Activated CD4-positive, alpha-beta T cell treated with anti-CD3 and anti-CD28 coated beads, Interleukin-2, amount 10 ng/mL, durations not matched to agents 24 days and 14 days (primary cell): ENCODE measurements at regions not wholly inside any gene's neighbourhood (a gene's known extent, or its start where the extent isn't known, plus 50 kb on each side); places are given as distances from the start of the nearest gene placed in this dataset.
"Not testable (repeated sequence)": the region's sequence is repeated elsewhere in the genome, so short reads cannot be mapped to it uniquely, and the experiment has no call there.

Experiments used
- DNase-seq: peaks from one replicate; pipeline ENCODE4 v3.0.0; 2022
- H3K27ac Mint-ChIP-seq: one replicate; pipeline ENCODE4 v1.8.0; 2022; ENCODE audit warnings: mild to moderate bottlenecking, mixed read lengths
- H3K27me3 Mint-ChIP-seq: one replicate; pipeline ENCODE4 v1.8.0; 2022; ENCODE audit warnings: mixed read lengths
- H3K36me3 Mint-ChIP-seq: one replicate; pipeline ENCODE4 v1.8.0; 2022; ENCODE audit warnings: low read depth, mild to moderate bottlenecking, mixed read lengths
- H3K4me1 Mint-ChIP-seq: one replicate; pipeline ENCODE4 v1.8.0; 2021; ENCODE audit warnings: mixed read lengths
- H3K4me3 Mint-ChIP-seq: one replicate; pipeline ENCODE4 v1.8.0; 2022; ENCODE audit warnings: mild to moderate bottlenecking, moderate library complexity, mixed read lengths
- H3K9me3 Mint-ChIP-seq: one replicate; pipeline ENCODE4 v1.8.0; 2021; ENCODE audit warnings: mixed read lengths
- intact Hi-C: fragments of 100-400 bp; cut with micrococcal nuclease; formaldehyde crosslinking; loops from one replicate; pipeline ENCODE4 v1.15.1; 2023

DNA sequence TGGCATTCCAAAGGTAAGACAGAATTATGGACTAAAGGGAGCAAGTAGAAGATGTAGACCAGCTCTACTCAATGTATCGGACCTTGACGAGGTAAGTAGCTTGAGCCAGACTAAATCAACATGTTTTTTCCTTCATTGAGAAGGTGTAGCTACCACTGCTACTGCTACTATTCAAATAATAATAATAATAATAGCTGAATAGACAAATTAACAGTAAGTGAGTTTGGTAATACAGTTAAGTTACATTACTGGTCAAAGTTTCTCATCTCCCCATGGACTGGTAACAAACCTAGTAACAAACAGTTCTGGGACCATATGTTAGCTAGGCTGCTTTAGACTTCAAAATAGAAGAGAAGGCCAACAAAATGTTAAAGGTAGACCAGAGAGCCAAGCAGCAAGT is 609.2 kb downstream of the TLE1 start:
- H3K9me3 Mint-ChIP-seq, result no peaks in the 10 kb centered on the region
- DNase-seq, result no peak
- intact Hi-C loops, result no loop called here
- H3K27ac Mint-ChIP-seq, result no peak overlapping the region
- H3K4me3 Mint-ChIP-seq, result no peak overlapping the region
- no peaks in the 10 kb centered on the region for H3K36me3 Mint-ChIP-seq
- no peaks in the 10 kb centered on the region for H3K27me3 Mint-ChIP-seq
- no peaks in the 10 kb centered on the region for H3K4me1 Mint-ChIP-seq

- no peak overlapping the region for H3K4me3 Mint-ChIP-seq
- DNase-seq, result no peak
- no peaks in the 10 kb centered on the region for H3K9me3 Mint-ChIP-seq
- H3K4me1 Mint-ChIP-seq, result no peaks in the 10 kb centered on the region
- intact Hi-C loops, result no loop called here
- no peaks in the 10 kb centered on the region for H3K27me3 Mint-ChIP-seq
- no peaks in the 10 kb centered on the region for H3K36me3 Mint-ChIP-seq
- H3K27ac Mint-ChIP-seq, result no peak overlapping the region
These were observed 610.3 kb downstream of the TLE1 start for GRCh38 chr9:81079055-81079454.

GRCh38 chr9:81078555-81078954 is 610.8 kb downstream of the TLE1 start:
- no peak overlapping the region for H3K27ac Mint-ChIP-seq
- H3K4me1 Mint-ChIP-seq, result no peaks in the 10 kb centered on the region
- H3K4me3 Mint-ChIP-seq, result no peak overlapping the region
- no peaks in the 10 kb centered on the region for H3K9me3 Mint-ChIP-seq
- DNase-seq, result no peak
- intact Hi-C loops, result no loop called here
- no peaks in the 10 kb centered on the region for H3K27me3 Mint-ChIP-seq
- H3K36me3 Mint-ChIP-seq, result no peaks in the 10 kb centered on the region

DNA sequence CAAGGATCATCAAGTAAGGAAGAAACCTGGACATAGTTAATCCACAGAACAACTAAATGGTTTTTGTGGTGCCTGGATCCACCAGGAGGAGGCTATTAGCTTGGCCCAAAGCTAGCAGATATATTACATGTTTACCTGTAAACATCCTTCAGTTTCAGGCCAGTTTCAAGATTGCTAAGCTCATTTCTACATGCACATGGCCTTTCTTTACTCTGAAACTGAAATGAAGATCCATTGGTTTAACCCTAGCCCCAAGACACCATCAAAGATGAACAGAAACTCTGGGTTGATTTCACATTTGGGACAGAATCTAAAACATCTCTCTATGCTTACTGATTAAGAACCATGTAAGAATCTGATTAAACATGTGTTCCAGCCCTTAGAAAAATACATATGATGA is 611.8 kb downstream of the TLE1 start:
- intact Hi-C loops, result no loop called here
- H3K4me1 Mint-ChIP-seq, result no peaks in the 10 kb centered on the region
- H3K9me3 Mint-ChIP-seq, result no peaks in the 10 kb centered on the region
- H3K27ac Mint-ChIP-seq, result no peak overlapping the region
- no peak for DNase-seq
- H3K4me3 Mint-ChIP-seq, result no peak overlapping the region
- no peaks in the 10 kb centered on the region for H3K27me3 Mint-ChIP-seq
- no peaks in the 10 kb centered on the region for H3K36me3 Mint-ChIP-seq

DNA sequence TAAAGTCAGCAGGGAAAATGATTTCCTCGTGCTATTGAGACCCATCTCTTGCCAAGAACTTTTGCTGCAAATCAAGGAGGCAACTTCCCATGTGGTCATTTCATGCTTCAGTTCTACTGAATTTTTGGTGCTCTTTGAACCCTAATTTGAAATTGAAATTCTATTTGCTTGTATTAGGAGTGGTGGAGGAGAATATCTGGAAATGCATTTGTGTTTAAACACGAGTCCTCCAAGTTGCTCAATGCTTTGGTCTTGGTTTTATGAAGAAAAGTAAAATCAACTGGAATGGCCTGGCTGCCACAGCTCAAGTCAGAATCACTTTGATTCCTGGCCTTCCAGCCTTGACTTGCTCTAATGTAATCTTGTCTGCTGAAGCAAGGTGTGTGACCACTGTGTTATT is 613.2 kb downstream of the TLE1 start:
- intact Hi-C loops, result no loop called here
- H3K36me3 Mint-ChIP-seq, result no peaks in the 10 kb centered on the region
- H3K4me1 Mint-ChIP-seq, result no peaks in the 10 kb centered on the region
- no peaks in the 10 kb centered on the region for H3K27me3 Mint-ChIP-seq
- no peaks in the 10 kb centered on the region for H3K9me3 Mint-ChIP-seq
- no peak for DNase-seq
- H3K4me3 Mint-ChIP-seq, result no peak overlapping the region
- H3K27ac Mint-ChIP-seq, result no peak overlapping the region

GRCh38 chr9:81074221-81074620 is 615.1 kb downstream of the TLE1 start:
- Mint-ChIP-seq H3K27ac (no peak overlapping the region), H3K9me3 (no peaks in the 10 kb centered on the region), H3K27me3 (no peaks in the 10 kb centered on the region), H3K4me1 (no peaks in the 10 kb centered on the region), H3K4me3 (no peak overlapping the region), H3K36me3 (no peaks in the 10 kb centered on the region)
- no peak for DNase-seq
- intact Hi-C loops, result no loop called here

DNA sequence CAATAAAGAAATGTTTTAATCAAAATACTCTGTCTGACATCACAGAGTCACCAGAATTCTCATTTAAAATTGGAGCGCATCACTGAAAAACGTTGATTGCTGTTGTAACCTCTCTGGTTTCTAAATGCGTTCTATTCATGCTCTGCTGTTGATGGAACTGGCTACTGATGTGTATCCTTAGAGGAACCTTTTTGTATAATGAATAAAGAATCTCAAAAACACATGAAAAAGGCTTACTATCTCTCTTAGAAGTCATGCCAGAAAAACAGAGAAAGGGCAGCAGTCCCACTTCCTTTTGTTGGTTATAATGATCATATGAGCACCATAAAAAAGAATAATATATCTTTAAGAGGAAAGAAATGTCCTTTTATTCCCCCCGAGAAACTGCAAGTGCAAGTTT is 615.5 kb downstream of the TLE1 start:
- Mint-ChIP-seq H3K27me3 (no peaks in the 10 kb centered on the region), H3K4me1 (no peaks in the 10 kb centered on the region), H3K9me3 (no peaks in the 10 kb centered on the region), H3K27ac (no peak overlapping the region), H3K36me3 (no peaks in the 10 kb centered on the region), H3K4me3 (no peak overlapping the region)
- intact Hi-C loops, result no loop called here
- DNase-seq, result no peak

DNA sequence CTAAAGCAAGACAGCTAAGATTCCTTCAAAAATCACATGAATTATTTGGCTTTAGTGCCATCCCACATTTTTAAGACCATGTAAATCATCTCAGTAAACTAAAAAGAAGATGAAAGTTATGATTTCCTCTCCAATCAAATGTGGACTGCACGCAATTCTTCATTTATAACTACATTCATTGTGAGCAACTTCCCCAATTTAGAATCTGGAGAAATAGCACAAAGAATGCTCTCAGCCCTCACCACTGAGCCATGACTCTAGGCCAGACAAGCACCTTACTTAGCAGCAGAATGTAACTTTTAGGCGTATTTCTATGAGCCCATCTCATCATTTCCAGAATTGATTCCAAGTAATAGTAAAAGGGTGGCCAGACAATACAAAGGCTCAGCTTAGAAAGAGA is 616.6 kb downstream of the TLE1 start:
- Mint-ChIP-seq H3K36me3 (no peaks in the 10 kb centered on the region), H3K9me3 (no peaks in the 10 kb centered on the region), H3K4me1 (no peaks in the 10 kb centered on the region), H3K4me3 (no peak overlapping the region), H3K27me3 (no peaks in the 10 kb centered on the region), H3K27ac (no peak overlapping the region)
- intact Hi-C loops, result no loop called here
- no peak for DNase-seq

- Mint-ChIP-seq H3K4me3 (no peak overlapping the region), H3K9me3 (no peaks in the 10 kb centered on the region), H3K27me3 (no peaks in the 10 kb centered on the region), H3K4me1 (no peaks in the 10 kb centered on the region), H3K27ac (no peak overlapping the region), H3K36me3 (no peaks in the 10 kb centered on the region)
- no peak for DNase-seq
- intact Hi-C loops, result no loop called here
These were observed 618.2 kb downstream of the TLE1 start for GRCh38 chr9:81071108-81071507.

- no peaks in the 10 kb centered on the region for H3K4me1 Mint-ChIP-seq
- no peak overlapping the region for H3K27ac Mint-ChIP-seq
- DNase-seq, result no peak
- intact Hi-C loops, result no loop called here
- no peak overlapping the region for H3K4me3 Mint-ChIP-seq
- H3K36me3 Mint-ChIP-seq, result no peaks in the 10 kb centered on the region
- no peaks in the 10 kb centered on the region for H3K9me3 Mint-ChIP-seq
- no peaks in the 10 kb centered on the region for H3K27me3 Mint-ChIP-seq
These were observed 618.7 kb downstream of the TLE1 start for GRCh38 chr9:81070689-81071088.

GRCh38 chr9:81069923-81070322 is 619.4 kb downstream of the TLE1 start:
- Mint-ChIP-seq H3K36me3 (no peaks in the 10 kb centered on the region), H3K27ac (no peak overlapping the region), H3K9me3 (no peaks in the 10 kb centered on the region), H3K27me3 (no peaks in the 10 kb centered on the region), H3K4me1 (no peaks in the 10 kb centered on the region), H3K4me3 (no peak overlapping the region)
- no peak for DNase-seq
- intact Hi-C loops, result no loop called here

GRCh38 chr9:81069038-81069795 is 620.1 kb downstream of the TLE1 start:
- H3K4me3 Mint-ChIP-seq, result no peak overlapping the region
- no peaks in the 10 kb centered on the region for H3K4me1 Mint-ChIP-seq
- intact Hi-C loops, result no loop called here
- H3K9me3 Mint-ChIP-seq, result no peaks in the 10 kb centered on the region
- H3K27me3 Mint-ChIP-seq, result no peaks in the 10 kb centered on the region
- H3K36me3 Mint-ChIP-seq, result no peaks in the 10 kb centered on the region
- H3K27ac Mint-ChIP-seq, result no peak overlapping the region
- DNase-seq, result no peak

DNA sequence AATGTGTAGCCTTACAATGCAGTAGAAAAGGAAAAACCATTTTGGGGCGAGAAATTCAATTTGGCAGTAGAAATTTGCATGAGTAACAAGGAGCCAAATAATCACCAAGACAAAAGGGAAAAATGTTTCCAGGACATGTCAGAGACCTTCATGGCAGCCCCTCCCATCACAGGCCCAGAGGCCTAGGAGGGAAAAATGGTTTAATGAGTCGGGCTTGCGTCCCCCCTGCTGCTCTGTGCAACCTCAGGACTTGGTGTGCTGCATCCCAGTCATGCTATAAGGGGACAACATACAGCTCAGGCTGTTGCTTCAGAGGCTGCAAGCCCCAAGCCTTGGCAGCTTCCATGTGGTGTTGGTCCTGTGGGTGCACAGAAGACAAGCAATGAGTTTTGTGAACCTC is 626.4 kb downstream of the TLE1 start:
- H3K36me3 Mint-ChIP-seq, H3K9me3 Mint-ChIP-seq, H3K4me1 Mint-ChIP-seq, H3K27ac Mint-ChIP-seq, DNase-seq, intact Hi-C loops, H3K4me3 Mint-ChIP-seq, H3K27me3 Mint-ChIP-seq: not testable (repeated sequence)

- intact Hi-C loops, result no loop called here
- H3K4me3 Mint-ChIP-seq, result no peak overlapping the region
- no peaks in the 10 kb centered on the region for H3K4me1 Mint-ChIP-seq
- no peak for DNase-seq
- no peaks in the 10 kb centered on the region for H3K27me3 Mint-ChIP-seq
- H3K27ac Mint-ChIP-seq, result no peak overlapping the region
- H3K9me3 Mint-ChIP-seq, result peaks cover 4% of the 10 kb centered on the region
- H3K36me3 Mint-ChIP-seq, result no peaks in the 10 kb centered on the region
These were observed 630.6 kb downstream of the TLE1 start for GRCh38 chr9:81058782-81059181.

- Mint-ChIP-seq H3K27me3 (no peaks in the 10 kb centered on the region), H3K36me3 (no peaks in the 10 kb centered on the region), H3K27ac (no peak overlapping the region), H3K4me1 (no peaks in the 10 kb centered on the region), H3K4me3 (no peak overlapping the region), H3K9me3 (no peaks in the 10 kb centered on the region)
- DNase-seq, result no peak
- intact Hi-C loops, result no loop called here
These were observed 635.9 kb downstream of the TLE1 start for GRCh38 chr9:81053298-81054025.
